HG03439 (cell line): ENCODE measurements at regions not wholly inside any gene's neighbourhood (a gene's known extent, or its start where the extent isn't known, plus 50 kb on each side); places are given as distances from the start of the nearest gene placed in this dataset.

ENCODE experiments used
- ATAC-seq: cut with Tn5 transposase; IDR thresholded peaks from one replicate; pipeline ENCODE4 v1.9.1; 2021; ENCODE audit warnings: mild to moderate bottlenecking, moderate library complexity; ENCODE audit not compliant: unreplicated experiment

DNA sequence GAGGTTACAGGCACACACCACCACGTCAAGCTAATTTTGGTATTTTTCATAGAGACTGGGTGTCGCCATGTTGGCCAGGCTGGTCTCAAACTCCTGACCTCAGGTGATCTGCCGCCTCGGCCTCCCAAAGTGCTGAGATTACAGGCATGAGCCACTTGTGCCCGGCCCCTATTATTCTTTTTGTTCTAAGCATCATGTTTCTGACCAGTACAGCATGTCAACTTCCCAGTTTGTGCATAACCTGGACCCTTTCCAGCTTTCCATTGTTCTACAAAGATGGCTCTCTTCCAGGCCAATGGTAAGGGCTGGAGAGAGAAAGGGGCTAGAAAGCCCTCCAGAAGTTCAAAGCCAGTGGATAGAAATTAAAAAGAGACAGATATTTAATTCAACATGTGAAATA, 91.3 kb upstream of the TNFAIP3 start:
- no peak for ATAC-seq

DNA sequence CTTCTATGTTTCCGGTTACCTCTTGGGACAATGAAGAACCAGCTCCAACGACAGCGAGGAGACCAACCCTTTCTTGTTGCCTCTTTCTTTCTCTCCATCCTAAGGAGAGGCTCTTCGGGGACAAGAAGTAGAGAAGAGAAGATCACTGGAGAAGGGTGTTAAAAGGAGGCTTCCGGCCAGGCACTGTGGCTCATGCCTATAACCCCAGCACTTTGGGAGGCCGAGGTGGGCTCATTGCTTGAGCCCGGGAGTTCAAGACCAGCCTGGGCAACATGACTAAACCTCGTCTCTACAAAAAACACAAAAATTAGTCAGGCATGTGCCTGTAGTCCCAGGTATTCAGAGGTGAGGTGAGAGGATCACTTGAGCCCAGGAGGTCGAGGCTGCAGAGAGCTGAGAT, 90.8 kb upstream of the TNFAIP3 start:
- no peak for ATAC-seq

DNA sequence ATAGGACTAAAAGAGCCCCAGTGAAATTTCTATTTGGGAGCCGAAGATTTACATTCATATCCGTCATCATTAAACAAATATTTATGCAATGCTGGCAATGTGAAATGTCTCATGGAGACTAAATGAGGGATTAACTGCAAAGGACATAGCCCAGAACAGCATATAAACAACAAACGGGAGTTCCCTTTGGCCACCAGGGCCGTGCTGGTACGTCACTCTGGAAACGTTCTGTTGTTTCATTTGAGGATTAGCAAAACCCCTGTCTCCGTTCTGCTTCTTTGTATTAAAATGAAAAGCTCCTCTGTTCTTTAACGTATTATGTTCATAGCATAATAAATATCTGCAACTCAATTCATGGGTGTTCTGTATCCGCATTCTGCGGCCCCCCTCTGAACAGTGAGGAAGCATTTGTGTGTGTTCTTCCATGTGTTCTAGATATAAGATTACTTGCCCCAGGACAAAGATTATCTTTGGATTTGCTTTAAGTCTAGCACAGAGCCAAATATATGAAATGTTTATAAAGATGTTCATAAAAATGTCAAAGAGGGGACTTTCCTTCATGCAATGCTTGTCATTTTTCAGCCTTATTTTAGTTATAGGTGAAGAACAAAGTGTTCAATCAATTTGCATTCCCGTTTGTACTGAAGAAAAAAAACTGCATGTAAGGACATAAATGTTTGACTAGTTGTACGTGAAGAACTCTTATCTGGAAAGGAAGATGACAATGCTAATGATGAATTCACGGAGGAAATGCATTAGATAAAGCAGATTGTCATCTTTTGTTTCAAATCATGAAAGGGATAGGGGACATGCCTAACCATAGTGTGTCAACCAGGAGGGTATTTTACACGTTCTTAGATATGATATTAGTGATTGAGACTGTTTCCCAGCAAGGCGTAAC, 90.0 kb upstream of the TNFAIP3 start:
- ATAC-seq = no peak

DNA sequence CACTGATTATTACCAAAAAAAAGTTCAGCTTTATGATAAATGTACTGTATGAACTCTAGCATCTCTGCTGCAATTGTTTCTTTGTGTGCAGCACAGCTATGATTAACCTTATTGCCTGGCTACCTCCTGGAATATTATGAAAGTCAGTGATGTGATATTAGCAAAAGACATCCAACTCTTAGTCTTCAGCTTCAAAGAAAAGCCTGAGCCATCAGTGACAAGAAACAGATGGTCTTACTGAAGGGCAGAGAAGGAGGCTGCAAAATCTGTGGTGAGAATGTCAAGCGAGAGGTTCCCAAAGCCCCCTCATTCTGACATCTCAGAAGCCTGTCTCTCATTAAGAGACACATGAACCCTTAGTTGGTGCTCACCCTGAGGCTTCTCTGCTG, 89.4 kb upstream of the TNFAIP3 start:
- no peak for ATAC-seq

DNA sequence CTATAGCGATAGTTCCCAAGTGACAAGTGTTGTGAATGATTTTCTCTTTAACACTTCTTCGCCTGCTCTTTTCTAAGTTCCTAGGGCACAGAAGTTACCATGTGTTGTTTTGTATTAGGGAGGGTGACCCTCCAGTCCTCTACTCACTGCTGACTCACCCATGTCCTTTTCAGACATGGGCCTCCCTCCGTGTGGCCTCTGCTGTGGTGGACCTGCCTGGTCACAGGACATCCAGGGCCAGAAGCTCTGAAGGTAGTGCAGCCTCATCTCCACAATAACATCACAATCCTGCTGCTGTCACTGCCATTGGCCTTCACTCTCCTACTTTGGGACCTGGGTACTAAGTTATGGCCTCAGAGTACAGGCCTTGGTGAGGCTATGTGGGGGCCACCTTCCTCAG, 87.1 kb upstream of the TNFAIP3 start:
- ATAC-seq = no peak

DNA sequence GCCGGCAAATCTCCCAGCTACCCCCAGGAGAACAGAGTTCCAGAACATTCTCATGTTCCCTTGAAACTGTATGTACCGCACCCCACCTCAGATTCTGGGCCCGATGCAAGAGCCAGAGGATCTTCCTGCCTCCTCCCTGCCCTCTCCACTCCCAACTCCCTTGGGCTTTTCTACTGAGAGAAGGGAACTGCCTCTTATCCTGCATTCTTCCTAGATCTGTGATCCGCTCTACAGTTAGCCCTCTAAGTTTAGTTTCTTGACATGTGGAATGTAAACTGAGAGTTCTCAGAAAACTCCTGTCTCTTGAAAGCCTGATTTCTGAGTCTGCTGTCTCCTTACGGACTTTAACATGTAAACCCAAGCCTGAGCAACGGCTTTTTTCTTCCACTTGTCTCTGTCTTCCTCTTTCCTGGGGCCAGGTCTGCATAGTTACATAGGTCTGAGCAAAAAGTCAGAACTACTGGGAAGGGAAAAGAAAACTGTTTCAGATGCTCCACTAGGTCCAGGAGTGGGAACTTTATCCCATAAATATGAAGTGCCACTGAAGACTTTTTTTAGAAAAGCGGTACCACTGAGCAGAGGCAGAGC, 86.5 kb upstream of the TNFAIP3 start:
- no peak for ATAC-seq

DNA sequence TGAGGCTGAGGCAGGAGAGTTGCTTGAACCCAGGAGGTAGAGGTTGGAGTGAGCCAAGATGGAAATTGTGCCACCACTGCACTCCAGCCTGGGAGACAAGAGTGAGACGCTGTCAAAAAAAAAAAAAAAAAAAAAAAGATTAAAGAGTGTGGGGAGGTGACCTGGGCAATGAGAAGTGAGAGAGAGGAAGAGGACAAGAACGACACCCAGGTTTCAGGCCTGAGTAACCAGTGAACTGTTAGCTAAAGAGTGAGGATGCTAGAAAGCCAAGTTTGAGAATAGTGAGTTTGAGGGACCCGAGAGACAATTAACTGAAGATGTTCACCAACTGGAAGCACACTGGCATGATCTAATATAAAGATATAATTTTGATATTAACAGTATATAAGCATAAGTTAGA, 85.4 kb upstream of the TNFAIP3 start:
- ATAC-seq = no peak

DNA sequence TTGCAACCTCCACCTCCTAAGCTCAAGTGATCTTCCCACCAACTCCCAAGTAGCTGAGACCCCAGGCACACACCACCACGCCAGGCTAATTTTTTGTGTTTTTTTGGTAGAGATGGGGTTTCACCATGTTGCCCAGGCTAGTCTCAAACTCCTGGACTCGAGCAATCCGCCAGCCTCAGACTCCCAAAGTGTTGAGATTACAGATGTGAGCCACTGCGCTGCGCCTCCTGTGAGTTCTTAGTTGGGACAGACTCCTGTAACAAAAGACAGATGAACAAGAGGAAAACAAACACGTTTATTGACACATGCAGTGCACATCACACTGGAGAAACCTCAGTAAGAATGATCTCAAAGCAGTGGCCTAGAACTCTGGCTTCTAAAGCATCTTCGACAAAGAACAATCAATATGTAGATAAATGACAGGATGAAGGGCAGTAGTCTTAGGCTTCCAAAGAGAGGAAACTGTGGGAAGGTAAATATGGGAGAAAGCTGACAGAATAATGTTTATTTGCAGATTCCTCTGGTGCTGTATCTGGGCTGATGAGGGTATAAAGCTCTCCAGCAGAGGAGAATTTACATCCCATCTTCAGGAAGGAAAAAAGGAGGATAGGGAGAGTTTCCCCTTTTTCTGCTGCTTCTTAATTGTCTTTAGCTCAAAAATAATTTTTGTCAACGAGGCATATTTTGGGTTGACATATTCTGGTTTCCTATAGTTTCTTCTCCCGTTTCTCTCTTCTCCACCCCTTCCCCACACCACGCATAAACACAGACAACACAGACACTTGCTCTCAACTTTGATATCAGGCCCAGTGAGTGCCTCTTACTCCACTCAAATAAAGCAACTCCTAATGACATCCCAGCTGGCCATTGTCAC, 84.7 kb upstream of the TNFAIP3 start:
- ATAC-seq = no peak

DNA sequence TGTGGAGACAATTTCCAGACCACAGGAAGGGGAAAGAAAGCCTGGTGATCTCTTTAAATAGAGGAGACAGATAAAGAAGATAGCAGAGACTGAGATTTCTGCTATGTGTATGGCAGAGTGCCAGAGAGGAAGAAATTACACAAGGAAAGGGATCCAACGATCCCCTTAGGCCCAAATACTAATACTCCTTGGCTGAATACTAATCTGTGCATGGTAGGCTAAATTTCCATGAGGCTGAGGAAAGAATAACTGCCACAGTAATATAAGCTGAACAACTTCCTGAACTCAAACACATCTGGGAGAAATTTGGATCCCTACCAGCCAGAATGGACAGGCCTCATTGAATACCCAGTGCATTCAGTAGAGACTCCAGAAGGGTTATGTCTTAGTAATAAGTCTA, 83.3 kb upstream of the TNFAIP3 start:
- no peak for ATAC-seq

DNA sequence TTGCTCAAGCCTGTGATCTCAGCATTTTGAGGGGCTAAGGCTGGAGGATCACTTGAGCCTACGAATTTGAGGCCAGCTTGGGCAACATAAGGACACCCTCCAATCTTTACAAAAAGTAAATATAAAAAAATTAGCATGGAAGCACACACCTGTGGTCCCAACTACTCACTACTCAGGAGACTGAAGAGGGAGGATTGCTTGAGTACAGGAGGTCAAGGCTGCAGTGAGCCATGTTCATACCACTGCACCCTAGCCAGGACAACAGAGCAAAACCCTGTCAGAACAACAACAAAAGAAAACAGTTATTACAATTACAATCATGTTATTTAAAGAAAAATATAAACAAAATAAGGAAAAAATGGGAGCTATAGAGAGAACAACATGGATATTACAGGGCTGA, 82.5 kb upstream of the TNFAIP3 start:
- no peak for ATAC-seq

DNA sequence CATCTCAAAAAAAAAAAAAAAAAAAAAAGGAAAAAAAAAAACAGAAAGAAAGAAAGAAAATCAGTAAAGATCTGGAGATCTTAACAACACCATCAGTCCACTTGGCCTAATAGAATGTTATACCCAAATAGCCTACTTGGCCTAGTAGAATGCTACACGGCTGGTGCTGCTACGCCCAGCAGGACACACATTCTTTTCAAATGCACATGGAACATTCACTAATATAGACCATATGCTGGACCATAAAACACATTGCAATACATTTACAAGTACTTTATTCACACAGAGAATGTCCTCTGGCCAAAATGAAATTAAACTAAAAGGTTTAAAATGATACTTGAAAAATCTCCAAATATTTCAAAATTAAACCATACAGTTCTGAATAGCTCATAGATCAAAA, 80.0 kb upstream of the TNFAIP3 start:
- no peak for ATAC-seq

DNA sequence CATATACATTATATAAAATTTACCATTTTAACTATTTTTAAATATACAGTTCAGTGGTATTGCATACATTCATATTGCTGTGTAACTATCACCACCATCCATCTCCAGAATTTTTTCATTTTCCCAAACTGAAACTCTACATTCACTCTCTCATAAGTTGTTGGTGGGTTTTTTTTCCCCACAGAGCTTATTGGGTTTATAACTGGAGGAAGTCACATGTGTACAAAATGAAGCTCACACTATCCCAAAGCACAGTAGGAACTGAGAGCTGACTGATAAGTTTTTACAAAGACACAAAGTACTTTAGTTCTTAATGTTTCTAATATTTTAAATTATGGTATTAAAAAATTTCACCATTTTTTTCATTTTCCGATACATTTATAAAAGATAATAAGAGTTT, 78.8 kb upstream of the TNFAIP3 start:
- ATAC-seq = no peak

DNA sequence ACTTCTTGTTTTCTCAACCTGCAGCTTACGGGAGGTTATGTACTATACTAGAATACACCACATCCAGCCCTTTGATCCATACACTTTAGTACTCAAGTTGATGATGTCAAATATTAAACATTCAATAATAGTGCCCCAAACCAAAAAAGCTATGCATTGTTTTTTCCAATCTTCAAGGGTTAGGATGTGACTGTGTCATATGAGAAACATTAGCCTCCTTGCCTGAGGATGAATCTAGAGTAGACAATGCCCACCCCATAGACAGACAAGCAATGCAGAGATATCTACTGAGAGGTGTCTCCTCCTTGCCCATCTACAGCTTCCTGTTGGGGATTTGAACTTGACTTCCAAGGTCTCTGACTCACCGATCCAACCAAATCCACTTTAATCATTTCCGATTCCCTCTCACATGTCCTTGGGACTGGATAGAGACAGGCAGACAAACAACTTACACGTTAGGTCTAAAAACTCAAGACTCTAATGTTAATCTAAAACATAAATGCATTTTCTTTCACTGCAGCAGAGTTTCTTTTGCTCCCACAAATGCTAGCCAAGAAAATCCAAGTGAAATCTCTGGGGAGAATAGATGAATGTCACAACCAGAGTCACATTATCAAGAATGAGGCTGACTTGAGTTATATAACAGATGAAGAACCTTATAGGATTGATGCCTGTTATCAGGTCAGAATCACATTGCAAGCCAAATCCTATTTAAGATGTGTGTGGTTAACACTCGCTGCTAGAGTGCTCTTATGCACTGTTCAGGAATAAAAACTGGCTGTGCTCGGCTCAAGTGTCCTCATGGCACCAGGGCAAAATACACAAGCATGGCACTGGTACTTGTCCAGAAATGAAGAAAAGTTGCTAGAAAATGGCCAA, 75.5 kb upstream of the TNFAIP3 start:
- ATAC-seq = no peak

DNA sequence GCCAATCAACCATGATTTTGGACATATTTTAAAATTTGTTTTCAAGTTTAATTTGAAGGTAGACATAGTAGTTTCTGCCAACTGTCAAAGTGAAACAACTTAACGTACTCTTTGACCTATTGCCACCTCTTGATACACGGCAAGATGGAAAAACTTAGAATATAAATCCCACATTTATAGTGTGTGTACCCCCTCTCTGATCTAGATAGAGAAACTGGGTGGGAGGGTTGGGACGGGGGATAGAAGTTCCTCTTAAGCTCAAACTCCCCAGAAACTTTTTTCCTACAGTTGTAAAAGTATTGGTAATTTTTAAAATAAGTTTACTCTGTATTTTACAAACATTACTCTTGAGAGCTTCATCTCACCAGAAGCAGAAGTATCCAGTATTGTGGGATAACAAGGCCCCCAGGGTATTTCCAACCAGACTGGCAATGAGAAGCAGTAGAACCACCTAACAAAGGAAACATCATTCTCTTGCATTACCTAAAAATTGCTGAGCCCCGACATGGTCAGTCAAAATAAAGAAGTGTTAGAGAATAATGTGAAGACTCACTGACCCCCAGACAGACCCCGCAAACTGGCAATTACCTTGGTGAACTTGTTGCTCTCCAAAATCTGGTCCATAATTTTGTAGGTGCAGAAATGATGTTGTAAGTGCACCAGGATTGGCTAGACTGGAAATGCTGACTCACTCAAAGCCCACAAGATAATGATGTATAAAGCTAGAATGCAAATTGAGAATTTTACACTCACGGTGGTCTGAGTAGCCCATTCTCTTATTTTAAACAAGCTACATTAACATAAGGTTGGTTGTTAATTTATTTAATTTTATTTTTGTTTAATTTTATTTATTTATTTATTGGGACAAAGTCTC, 74.7 kb upstream of the TNFAIP3 start:
- ATAC-seq = no peak

DNA sequence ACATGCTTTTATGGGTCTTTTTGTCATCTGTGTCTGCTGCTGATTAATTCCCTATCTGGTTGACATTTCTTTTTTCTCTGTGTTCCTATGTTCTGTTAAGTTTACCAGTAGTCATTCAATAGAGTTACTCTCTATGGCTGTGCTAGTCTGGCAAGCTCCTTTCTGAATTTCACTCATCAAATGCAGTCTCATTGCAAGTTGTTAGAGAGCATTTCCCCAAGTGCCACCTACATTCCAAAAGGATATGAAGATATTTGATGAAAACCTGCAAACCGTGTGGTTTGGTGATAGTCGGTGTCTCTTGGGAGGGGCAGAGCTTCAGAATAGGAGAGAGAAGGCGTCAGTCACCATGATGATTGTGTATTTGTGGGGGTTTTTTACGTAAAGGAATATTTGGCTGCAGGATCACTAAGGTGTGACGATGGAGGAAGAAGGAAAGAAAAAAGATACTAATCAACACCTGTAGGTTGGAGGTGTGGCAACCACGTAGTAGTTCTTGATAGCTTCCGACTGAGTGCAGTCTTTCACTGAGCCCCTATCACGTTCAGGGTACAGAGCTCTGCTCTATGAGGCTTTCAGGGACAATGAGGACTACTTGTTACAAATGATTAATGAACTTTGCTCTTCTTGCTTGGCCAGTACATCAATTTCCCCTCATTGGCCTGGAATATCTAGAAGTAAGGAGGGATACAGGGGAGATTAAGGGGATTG, 73.1 kb upstream of the TNFAIP3 start:
- no peak for ATAC-seq

DNA sequence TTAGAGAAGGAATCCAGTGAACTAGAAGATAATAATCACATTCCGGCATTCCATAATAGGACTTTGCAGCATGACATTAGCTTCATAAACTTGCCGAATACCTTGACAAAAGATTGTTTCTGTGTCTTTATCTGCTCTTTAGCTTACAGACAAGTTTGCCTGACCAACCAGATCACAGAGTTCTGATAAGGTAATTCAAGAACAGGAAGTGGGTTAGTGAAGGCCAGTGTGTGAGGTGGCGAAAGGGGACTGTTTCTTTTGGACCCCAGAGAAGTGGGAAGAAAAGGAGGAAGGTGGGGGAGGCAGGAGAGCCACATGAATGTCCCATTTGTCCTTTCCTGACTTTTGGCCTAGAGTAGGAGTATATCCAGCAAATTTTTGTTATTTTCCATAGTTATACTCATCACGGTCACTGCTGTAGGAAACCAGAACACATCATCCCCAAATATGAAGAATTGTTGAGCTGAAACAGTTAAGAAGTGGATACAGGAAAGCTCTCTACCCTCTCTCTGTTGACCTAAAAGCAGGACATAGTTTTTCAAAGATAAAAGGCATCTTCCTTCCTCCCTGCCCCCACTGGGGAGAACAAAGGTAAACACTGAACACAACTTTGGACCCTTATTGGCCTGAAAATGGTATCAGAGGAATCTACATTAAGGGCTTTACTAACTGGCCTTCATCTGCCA, 72.4 kb upstream of the TNFAIP3 start:
- no peak for ATAC-seq

DNA sequence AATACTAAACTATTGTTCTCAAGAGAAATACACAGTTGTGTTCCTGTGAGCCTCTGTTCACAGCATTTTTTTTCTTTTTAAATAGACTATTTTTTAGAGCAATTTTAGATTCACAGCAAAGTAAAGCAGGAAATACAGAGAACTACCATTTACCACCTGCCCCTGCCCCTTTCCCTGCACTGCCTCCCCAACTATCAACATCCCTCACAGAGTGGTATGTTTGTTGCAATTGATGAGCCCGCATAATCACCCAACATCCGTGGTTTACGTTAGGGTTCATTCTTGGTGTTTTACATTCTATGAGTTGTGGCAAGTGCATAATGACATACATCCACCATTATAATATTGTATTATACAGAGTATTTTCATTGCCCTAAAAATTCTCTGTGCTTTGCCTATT, 71.6 kb upstream of the TNFAIP3 start:
- no peak for ATAC-seq

DNA sequence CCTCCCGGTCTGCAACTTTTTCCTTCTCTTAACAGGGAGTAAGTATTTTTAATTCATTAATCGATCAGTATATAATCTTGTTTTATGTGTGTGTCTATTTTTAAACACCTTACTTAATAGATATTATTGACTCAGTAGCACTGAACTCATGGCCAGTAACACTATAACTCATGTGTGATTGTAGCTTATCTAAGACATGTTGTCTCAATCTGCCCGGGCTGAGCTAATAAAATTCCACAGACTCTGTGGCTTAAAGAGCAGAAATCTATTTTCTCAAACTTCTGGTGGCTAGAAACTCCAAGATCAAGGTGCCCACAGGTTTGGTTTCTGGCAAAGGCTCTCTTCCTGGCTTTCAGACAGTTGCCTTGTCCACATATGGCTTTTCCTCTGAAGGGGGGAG, 68.8 kb upstream of the TNFAIP3 start:
- ATAC-seq = no peak

DNA sequence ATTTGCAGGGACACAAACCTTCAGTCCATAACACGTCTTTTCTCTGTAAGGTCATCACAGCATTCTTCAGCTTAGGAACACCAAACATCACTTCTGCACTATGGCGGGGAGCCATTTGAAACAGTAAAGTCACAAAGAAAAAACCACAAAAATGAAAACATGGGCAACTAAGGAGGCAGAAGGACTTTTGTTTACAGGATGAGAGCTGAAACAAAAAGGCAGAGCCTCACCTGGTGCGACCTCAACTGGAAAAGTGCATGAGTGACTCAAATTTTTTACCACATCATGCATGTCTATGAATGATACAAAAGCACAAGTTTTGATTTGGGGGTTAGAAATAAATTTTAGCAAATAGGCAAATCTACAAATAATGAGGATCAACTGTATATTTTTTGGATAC, 68.2 kb upstream of the TNFAIP3 start:
- ATAC-seq = no peak
